ENCODE measurements at regions not wholly inside any gene's neighbourhood (a gene's known extent, or its start where the extent isn't known, plus 50 kb on each side); places are given as distances from the start of the nearest gene placed in this dataset.

GRCh38 chr14:40398981-40399380, 966.7 kb upstream of the FBXO33 start:
- ATAC-seq = no peak
- CTCF ChIA-PET = no interaction called here

GRCh38 chr14:40394634-40395340, 962.6 kb upstream of the FBXO33 start:
- FAIRE-seq = no peak
- no peak for ATAC-seq
- WGBS (ENCODE audit: missing lambda C conversion rate) = 7% methylated on average over 3 of the region's 3 CpGs
- ChIA-PET CTCF (no interaction called here), POLR2A (no interaction called here)
- DNase-seq (ENCODE audit: low read depth in 1 of 2, low spot score in 1 of 2) = no peak
- no peak overlapping the region for H3K4me3 ChIP-seq
- no peak overlapping the region for H3K4me2 ChIP-seq
- H3K4me1 ChIP-seq = no peaks in the 10 kb centered on the region
- H3K9me3 ChIP-seq = no peaks in the 10 kb centered on the region
- no peak for TF ChIP-seq HES2 (IDR thresholded peaks at IDR 0.05)
- no peak for TF ChIP-seq EP300 (IDR thresholded peaks at IDR 0.05)
- TF ChIP-seq KDM5A (IDR thresholded peaks at IDR 0.05) = no peak
- TF ChIP-seq REST (IDR thresholded peaks at IDR 0.05) = no peak
- no peak for TF ChIP-seq CTCF (IDR thresholded peaks at IDR 0.05)
- no peak for TF ChIP-seq FOXS1 (CRISPR knock-in tag; IDR thresholded peaks at IDR 0.05)
- H3K27ac ChIP-seq = no peak overlapping the region

More at GRCh38 chr14:40398981-40399380, 966.7 kb upstream of the FBXO33 start:
- WGBS (ENCODE audit: missing lambda C conversion rate) = 2% methylated on average over 2 of the region's 2 CpGs
- FAIRE-seq (no peak), DNase-seq (ENCODE audit: low read depth in 1 of 2, low spot score in 1 of 2) (no peak)
- POLR2A ChIA-PET = no interaction called here
- H3K9me3 ChIP-seq = no peaks in the 10 kb centered on the region
- no peak for TF ChIP-seq PHF8 (IDR thresholded peaks at IDR 0.05; ENCODE audit: borderline replicate concordance, low read depth)
- TF ChIP-seq CEBPB (IDR thresholded peaks at IDR 0.05) = no peak
- TF ChIP-seq HOXB13 (CRISPR knock-in tag; IDR thresholded peaks at IDR 0.05; ENCODE audit: low read depth) = no peak
- no peak for TF ChIP-seq EP300 (IDR thresholded peaks at IDR 0.05)
- TF ChIP-seq USF2 (IDR thresholded peaks at IDR 0.05) = no peak
- TF ChIP-seq JUNB (IDR thresholded peaks at IDR 0.05) = no peak
- H3K4me2 ChIP-seq = no peak overlapping the region
- no peak overlapping the region for H3K27ac ChIP-seq
- H3K4me1 ChIP-seq = no peaks in the 10 kb centered on the region
- H3K4me3 ChIP-seq = no peak overlapping the region

GRCh38 chr14:40393143-40393542, 960.9 kb upstream of the FBXO33 start:
- no peaks in the 10 kb centered on the region for H3K9me3 ChIP-seq
- H3K4me3 ChIP-seq = no peak overlapping the region
- DNase-seq (ENCODE audit: low read depth in 1 of 2, low spot score in 1 of 2) = no peak
- H3K4me1 ChIP-seq = no peaks in the 10 kb centered on the region
- no peak for FAIRE-seq
- ChIA-PET CTCF (no interaction called here), POLR2A (no interaction called here)
- ATAC-seq = no peak
- TF ChIP-seq POLR2AphosphoS2 (conservative IDR thresholded peaks at IDR 0.05; ENCODE audit: low read length) = no peak
- no peak for TF ChIP-seq CHD2 (IDR thresholded peaks at IDR 0.05; ENCODE audit: low read length, partially characterized antibody)
- no peak for TF ChIP-seq HOXA7 (CRISPR knock-in tag; IDR thresholded peaks at IDR 0.05)
- TF ChIP-seq USF2 (IDR thresholded peaks at IDR 0.05) = no peak
- H3K27ac ChIP-seq = no peak overlapping the region
- no peak overlapping the region for H3K4me2 ChIP-seq

Measured in A549 (cell line).